HuH-7.5 (cell line): ENCODE measurements at regions not wholly inside any gene's neighbourhood (a gene's known extent, or its start where the extent isn't known, plus 50 kb on each side); places are given as distances from the start of the nearest gene placed in this dataset.
"Not testable (repeated sequence)": the region's sequence is repeated elsewhere in the genome, so short reads cannot be mapped to it uniquely, and the experiment has no call there.

Experiments
- DNase-seq: peaks from one replicate; pipeline ENCODE4 v3.0.0; 2011; ENCODE audit warnings: low spot score

DNA sequence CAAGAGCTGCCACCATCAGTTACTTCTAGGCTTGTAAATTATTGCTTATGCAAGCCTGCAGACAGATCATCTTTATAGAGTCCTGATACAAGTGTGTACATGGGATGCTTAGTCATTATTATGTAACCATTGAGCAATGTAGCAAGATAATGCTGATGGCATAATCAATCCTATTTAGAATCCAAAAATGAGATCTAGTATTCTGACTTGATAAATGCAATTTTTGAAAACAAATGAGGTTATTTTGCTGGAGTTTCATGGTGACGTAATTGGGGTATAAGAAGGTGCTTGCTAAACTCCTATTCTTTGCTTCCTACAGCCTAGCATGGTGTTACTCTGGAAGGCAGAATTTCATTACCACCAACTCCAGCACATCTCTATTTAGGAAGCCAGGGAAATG is 801.7 kb upstream of the PRMT6 start:
- DNase-seq, result no peak

DNA sequence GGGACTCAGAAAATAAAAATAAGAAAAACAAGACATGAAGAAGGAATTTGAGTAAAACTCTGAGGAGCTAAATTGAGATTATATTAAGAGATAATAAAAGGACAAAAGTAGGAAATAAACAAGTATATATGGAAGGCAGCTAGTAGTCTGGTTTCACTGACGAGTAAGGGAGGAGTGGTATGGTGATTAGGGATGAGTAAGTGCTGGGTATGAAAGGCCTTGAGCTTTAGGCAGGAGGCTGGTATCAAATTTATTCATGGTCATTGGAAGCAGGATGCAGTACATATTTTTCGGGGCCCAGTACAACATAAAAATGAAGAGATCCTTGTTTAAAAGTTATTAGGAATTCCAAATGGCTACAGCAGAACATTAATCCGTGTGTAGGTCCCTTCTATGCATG is 789.7 kb upstream of the PRMT6 start:
- no peak for DNase-seq

DNA sequence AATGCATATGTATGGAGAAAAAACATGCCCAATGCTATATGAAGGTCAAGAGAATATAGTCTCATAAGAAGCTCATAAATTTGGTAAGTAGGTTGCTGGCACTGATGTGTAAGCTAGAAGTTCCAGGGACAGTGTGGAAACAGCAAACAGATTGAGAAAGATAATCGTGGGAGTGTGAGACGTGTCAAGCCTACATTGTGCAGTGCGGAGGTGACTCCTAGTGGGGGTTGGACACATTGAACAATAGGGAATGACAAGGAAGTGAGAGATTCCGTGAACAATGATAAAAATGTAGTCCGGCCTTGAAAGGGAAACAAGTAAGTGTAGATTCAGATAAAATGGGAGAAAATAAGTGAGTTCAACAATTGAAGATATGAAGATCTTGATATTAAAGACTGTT is 788.4 kb upstream of the PRMT6 start:
- peak; percentile 3 for DNase-seq

DNA sequence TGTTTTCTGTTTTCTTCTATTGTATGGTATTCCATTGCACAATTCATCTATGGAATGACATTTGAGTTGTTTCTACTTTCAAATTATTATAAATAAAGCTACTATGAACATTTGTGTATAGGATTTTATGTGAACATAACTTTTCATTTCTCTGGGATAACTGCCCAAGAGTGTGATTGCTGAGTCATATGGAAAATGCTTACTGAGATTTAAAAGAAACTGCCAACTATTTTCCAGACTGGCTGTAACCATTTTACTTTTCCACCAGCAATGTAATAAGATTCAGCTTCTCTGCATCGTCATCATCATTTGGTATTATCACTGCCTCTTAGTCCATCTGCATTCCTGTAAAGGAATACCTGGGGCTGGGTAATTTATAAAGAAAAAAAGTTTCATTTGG is 779.6 kb upstream of the PRMT6 start:
- DNase-seq, result no peak

DNA sequence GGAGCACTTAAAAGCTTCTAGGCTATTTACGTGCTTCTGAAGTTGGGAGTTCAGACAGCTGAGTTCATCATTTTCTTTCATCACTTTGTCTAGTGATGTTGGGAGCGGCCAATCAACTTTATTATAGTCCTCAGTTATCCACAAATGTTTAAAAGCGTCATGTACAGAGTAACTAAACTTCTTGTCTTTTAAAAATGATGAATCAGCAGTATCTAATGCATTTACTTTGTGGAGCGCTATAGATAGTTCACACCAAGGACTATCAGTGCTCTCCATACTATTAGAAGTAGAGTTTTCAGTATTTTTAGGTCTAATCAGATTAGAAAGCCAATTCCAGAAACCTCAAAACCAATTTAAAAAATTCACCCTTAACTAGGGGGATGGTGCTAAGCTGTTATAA is 778.7 kb upstream of the PRMT6 start:
- DNase-seq, result no peak

DNA sequence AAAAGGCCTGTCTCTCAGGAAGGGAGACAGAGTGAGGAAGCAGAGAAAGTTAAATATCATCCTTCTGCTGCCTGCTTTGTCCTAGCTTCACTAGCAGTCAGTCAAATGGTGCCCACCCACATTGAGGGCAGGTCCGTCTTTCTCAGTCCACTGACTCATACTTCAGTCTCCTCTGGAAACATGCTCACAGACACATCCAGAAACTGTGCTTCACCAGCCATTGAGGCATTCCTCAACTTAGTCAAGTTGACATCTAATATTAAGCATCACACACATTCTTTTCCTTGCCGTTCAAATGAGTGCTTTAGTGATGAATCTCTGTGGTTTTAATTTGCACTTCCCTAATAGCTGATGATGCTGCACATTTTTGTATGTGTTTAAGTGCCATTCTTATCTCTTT is 777.8 kb upstream of the PRMT6 start:
- DNase-seq, result no peak

DNA sequence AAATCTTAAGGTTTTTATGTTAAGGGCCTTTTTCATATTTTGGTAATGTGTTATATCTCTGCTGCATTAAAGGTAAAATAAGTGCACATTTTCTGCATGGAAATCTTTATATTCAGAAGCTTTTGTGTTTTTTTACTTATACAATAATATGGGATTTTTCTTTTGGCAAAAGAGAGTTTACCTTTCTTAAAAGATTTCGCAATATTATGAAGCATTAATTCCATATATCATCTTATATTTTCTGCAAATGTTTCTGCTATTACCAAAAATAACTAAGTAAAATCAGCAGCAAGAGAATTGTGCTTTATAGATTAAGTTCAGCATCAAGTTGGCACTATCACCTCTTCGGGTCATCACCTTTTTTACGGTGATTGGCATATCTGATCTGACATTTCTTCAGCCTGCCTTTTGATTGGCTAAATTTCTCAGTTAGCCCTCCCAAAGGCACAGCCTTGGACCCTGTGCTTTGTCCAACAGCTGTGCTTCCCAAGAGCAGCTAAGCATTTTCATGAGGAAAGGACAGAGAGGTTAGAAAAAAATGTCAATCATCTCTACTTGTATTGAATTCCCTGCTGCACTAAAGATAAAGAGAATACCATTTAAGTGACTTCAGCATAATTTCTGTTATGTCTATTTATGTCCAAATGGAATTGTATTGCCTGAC is 767.1 kb upstream of the PRMT6 start:
- no peak for DNase-seq

DNA sequence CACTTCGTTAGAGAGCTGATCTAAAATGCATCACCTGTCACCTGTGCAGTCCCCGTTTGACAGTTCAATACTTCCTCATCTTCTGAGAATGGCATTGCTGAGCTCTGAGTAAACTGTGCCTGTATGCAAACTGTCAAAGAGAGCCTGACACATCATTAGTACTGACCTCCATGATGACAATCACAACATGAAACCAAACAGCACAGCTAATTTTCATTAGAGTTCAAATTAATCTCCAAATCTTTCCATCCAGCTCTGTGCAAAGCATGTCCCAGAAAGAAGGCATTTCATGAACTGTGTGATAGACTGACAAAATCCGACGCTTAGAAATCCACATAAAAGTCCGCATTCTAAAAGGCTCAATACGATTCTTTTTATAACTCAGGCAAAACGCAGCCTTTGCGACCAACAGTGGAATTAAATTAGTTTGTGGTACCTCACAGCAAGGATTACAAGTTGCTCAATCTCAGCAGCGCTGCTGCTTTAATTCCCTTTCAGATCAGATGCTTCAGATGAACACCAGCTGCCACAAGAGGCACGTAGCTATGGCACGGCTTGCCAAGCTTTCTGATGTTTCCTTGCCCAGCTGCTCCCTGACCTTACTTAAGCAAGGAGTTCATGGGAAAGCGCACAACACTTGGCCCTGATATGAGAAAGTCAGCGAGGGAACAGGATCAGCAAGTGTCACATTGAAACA is 765.5 kb upstream of the PRMT6 start:
- DNase-seq, result no peak

DNA sequence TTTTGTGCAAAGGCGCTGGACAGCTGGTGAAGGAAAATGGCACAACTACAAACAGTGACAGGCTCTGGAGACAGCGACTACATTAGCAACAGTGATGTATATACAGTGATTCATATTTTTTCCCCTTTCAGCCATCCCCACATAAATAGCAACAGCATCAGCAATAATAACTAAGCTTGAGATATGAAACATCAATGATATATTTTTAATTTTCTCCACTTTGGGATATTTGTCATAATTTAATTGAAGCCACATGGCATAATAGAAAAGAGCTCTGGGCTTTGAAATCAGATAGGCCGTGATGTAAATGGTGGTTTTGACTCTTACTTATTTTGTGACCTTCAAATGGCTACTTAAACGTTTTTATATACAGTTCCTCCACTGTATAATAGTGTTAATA is 764.3 kb upstream of the PRMT6 start:
- no peak for DNase-seq

DNA sequence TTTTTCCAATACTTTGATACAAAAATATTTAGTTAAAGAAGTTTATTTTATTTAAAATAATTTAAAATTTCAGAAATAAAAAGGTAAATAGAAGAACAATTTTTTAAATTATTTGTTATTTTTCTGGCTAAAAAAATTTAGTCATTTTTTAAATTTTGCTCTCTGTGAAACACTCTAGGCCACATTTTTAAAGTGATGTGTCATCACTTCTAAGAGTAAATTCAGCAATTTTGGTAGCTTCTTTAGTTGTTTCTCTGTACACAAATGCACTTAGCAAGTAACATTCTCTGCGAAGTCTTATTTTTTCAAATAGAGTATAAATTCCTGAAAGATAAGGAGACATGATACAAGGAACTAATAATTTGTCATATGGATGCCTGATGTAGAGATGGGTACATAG is 760.0 kb upstream of the PRMT6 start:
- DNase-seq, result no peak

DNA sequence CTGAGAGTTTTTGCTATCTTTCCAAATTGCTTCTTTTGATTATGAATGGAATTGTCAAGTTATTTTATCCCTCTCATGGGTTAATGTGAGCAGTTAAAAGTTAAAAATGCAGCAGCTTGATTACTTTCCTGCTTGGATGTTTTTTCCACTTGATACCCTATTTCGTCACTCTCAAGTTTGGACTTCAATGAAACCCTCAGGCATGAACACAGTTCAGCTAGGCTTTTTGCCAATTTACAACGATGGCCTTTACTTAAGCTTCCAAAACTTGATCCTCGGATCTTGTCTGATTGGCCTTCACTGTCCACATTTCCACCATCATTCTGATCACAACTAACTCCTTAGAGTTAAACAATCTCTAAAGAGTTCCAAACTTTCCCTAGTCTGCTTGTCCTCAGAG is 752.4 kb upstream of the PRMT6 start:
- no peak for DNase-seq

DNA sequence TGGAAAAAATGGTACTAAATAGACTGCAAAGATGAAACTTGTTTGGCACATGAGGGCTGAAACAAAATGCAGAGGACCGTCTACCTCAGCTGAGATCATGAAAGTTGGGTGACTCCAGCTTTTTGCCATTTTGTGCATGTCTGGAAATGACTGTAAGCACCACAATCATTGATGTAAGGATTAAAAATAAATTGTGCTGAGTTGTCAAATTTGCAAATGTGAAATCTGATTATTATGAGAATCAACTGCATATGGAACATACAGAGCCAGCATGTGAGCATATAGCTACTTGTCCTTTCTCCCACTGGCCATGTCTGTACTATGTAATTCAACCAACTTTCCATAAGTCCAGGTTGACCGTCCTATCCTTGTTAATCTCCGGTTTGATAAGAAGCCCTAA is 736.9 kb upstream of the PRMT6 start:
- DNase-seq, result no peak

DNA sequence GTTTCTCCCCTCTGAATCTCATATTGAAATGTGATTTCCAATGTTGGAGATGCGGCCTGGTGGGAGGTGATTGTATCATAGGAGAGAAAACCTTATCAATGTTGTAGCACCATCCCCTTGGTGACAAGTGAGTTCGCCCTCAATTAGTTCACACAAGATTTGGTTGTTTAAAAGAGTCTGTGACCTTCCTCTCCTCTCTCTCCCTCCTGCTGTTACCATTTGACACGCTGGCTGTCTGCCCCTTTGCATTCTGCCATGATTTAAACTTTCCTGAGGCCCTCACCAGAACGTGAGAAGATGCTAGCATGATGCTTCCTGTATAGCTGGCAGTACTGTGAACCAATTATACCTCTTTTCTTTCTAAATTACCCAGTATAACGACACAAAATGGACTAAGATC is 730.9 kb upstream of the PRMT6 start:
- no peak for DNase-seq

DNA sequence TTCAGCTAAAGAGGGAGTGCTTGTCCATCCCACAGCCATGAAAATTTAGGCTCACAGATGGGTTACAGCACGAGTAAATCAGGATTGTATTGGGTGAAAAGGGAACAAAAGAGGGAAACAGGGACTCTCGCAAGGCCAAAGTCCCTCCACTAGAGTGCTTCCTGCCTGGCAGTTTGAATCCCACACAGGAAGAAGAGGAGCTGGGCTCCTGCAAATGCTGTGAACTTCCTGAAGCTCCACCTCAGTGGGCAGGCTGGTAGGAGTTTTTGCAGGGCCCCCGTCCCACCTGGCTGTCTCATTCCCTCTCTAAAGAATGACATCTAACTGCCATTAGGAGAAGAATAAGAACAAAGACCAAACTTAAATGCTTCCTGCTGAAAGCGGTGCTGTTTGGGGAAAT is 712.0 kb upstream of the PRMT6 start:
- DNase-seq, result no peak

DNA sequence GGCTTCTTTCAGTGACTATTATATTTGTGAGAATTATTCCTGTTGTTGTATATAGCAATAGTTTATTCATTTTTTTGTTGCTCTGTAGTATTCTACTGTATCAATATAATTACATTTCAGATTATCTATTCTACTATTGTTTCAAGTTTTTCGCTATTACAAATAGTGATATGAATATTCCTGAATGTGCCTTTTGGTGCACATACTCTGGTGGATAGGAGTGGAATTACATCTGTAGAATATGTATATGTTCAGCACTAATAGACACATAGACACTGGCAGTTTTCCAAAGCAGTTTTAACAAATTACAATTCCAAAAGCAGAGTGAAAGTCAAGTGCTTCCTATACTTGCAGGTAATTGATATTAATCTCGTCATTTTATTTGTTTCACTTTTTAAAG is 696.2 kb upstream of the PRMT6 start:
- no peak for DNase-seq

DNA sequence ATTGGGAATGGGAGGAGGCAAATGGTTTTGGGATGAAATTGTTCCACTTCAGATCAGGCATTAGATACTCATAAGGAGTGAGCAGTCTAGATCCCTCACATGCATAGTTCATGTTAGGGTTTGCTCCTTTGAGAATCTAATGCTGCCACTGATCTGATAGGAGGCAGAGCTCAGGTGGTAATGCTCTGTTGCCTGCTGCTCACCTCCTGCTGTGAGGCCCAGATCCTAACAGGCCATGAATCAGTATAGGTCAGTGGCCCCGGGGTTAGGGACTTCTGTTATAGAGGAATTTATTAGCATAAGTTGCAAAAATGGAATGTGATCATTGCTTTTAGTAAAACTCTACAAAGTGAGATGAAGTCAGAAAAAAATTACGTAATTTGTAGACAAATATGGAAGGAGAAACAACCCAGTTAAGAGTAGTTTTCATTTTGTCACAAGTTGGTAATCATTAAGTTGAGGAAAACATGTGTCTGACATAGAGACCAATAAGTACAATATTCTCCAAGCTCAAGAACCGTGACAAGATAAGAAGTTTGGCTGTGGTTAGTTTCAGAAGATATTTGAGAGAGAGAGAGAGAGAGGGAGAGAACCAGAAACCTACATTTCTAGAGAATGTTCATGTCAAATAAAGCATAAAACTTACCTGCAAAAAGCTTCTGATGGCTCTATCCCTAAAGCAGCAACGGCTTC is 689.7 kb upstream of the PRMT6 start:
- DNase-seq, result no peak

DNA sequence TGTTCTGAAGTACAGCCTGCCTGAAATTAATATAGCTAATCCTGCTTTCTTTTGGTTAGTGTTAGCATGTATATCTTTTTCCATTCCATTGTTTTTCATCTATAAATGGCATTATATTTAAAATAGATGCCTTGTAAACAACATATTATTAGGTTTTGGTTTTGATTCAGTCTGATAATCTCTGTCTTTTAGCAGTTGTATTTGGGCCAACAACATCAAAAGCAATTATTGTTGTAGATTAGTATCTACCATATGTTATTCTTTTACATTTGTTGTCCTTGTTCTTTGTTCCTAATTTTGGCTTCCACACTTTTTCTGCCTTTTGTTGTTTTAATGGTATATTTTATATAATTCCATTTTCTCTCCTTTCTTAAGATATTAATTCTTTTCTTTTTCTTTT is 678.2 kb upstream of the PRMT6 start:
- no peak for DNase-seq

DNA sequence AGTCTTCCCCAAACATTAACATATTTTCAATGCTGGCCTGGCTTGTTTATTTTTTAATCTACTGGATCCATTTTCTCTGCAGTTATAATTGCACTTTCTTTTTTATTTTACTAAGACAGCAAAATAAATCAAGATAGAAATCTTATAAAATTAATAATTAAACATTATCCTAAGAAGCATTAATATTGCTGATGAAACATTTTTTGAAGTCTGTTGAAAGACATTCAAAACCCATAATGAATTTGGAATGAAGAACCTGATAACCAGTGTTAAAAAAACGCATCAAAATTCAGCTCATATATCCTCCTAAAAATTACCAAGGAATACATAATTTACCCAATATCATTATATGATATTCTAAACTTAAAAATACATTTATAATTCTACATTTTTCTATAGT is 675.7 kb upstream of the PRMT6 start:
- no peak for DNase-seq

DNA sequence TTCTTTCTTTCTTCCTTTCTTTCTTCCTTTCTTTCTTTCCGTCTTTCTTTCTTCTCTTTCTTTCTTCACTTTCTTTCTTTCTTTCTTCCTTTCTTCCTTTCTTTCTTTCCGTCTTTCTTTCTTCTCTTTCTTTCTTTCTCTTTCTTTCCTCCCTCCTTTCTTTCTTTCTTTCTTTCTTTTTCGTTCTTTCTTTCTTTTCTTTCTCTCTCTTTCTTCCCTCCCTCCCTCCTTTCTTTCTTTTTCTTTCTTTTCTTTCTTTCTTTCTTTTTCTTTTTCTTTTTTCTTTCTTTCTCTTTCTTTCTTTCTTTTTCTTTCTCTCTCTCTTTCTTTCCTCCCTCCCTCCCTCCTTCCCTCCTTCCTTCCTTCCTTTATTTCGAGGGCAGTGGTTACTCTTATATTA is 667.3 kb upstream of the PRMT6 start:
- not testable (repeated sequence) for DNase-seq

DNA sequence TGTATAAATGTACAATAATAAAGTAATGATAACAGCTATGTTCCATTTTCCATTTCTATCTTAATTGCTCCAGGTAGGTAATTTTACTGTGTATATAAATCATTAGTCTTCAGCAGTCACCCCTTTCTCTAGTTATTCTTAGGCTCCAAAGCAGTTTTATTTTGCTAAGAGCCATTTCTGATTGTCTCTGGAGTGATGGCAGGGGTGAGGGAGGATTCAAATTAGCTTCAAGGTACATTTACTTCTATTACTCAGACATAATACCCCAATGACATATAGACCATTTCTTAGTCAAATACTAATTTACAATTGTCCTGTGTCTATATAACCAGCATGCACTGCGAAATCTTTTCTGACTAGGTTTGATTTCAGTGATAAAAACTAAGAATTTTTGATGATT is 663.4 kb upstream of the PRMT6 start:
- no peak for DNase-seq

DNA sequence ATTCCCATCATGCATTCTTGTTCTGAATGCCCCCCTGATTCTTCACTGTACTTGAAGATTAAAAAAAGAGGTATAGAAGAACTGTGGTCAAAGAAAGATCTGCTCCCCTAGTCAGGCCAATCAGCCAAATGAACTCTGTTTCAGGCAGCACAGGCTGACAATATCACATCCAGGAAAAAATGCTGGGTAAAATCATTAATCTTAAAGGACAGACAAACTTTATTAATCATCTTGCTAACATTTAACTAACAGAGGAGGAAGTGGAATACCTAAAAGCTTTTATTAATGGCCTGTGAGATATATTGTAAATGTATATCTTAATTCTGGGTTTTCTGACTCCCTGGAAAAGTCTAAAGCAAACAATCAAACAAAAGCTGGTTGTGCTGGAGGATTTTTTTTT is 660.5 kb upstream of the PRMT6 start:
- DNase-seq, result no peak

DNA sequence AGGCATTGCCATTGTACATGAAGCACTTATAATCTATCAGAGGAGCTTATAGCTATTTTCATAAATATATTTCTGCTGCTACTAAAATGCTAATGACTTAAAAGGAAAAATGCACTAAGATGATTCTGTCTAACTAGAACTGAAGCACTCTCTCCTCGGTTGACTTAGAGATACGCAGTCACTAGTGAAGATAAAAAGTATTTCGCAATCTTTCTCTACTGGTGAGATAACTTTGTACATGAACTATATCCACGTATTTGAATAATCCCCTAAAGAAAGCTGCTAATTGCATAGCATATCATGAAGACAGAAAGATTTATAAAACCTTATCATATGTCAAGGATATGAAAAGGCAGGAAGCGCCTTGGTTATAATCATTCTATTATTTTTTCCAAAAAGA is 658.1 kb upstream of the PRMT6 start:
- no peak for DNase-seq

DNA sequence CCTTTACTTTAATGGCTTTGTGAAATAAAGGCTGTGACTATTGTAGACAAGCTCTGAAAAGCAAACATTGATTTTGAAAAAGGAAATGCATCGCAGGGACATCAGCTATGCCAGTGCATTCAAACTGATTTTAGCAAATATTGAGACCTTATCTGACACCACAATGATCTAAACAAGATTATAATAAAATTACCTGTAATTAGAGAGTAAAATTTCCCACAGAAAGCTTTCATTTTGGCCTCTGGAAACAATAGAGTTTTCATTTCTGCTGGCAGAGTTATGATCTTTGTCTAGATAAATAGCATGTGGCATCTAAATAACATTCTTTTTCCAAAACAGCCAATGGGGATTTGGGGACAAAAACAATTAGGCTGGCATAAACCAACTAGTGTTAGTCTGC is 650.4 kb upstream of the PRMT6 start:
- DNase-seq, result no peak

DNA sequence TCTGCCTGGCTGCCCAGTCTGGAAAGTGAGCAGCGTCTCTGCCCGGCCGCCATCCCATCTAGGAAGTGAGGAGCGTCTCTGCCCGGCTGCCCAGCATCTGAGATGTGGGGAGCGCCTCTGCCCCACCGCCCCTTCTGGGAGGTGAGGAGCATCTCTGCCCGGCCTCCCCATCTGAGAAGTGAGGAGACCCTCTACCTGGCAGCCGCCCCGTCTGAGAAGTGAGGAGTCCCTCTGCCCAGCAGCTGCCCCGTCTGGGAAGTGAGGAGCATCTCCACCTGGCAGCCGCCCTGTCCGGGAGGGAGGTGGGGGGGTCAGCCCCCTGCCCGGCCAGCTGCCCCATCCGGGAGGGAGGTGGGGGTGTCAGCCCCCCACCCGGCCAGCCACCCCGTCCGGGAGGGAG is 644.2 kb upstream of the PRMT6 start:
- not testable (repeated sequence) for DNase-seq
